GM12878 (cell line): ENCODE measurements at regions not wholly inside any gene's neighbourhood (a gene's known extent, or its start where the extent isn't known, plus 50 kb on each side); places are given as distances from the start of the nearest gene placed in this dataset.

Experiments
- FOXK2 ChIP-seq: fragments of 450-650 bp; IDR thresholded peaks from 2 replicates; pipeline ENCODE4 v1.6.1; 2017; ENCODE audit warnings: mild to moderate bottlenecking, moderate library complexity
- KDM1A ChIP-seq: fragments of 200-600 bp; sonication (generic); IDR thresholded peaks from 2 replicates; pipeline ENCODE4 v1.6.1; 2016; ENCODE audit warnings: borderline replicate concordance
- KLF5 ChIP-seq: fragments of 450-650 bp; IDR thresholded peaks from 2 replicates; pipeline ENCODE4 v1.6.1; 2014; ENCODE audit warnings: mild to moderate bottlenecking; ENCODE audit not compliant: partially characterized antibody
- MAX ChIP-seq: IDR thresholded peaks from 2 replicates; pipeline ENCODE4 v1.6.1; 2012; ENCODE audit warnings: low read depth, low read length, improper control_type of control experiment
- NFYA ChIP-seq: IDR thresholded peaks from 2 replicates; pipeline ENCODE4 v1.6.1; 2011; ENCODE audit warnings: low read depth, mild to moderate bottlenecking, low read length, improper control_type of control experiment, borderline replicate concordance
- POLR2A ChIP-seq: IDR thresholded peaks from 2 replicates; pipeline ENCODE4 v1.6.1; 2011; ENCODE audit warnings: low read depth, mild to moderate bottlenecking, low read length
- POLR2AphosphoS5 ChIP-seq: IDR thresholded peaks from 2 replicates; pipeline ENCODE4 v1.6.1; 2011; ENCODE audit warnings: mild to moderate bottlenecking, low read length, inconsistent platforms
- SUPT20H ChIP-seq: IDR thresholded peaks from 2 replicates; pipeline ENCODE4 v1.6.1; 2011; ENCODE audit warnings: low read depth, mild to moderate bottlenecking, low read length, moderate library complexity, borderline replicate concordance; ENCODE audit not compliant: control insufficient read depth
- SUZ12 ChIP-seq: fragments of 200-600 bp; sonication (generic); IDR thresholded peaks from one replicate; pipeline ENCODE4 v1.6.1; 2018; ENCODE audit warnings: antibody characterized with exemption, mild to moderate bottlenecking; ENCODE audit not compliant: unreplicated experiment
- ZBTB11 ChIP-seq: fragments of 450-650 bp; formaldehyde crosslinking; IDR thresholded peaks from 2 replicates; pipeline ENCODE4 v1.5.0; 2022; ENCODE audit warnings: mild to moderate bottlenecking, missing genetic modification characterization
- TF ChIP-seq, protein P1 (sequence below), 3 experiments: IDR thresholded peaks in 2 of 3; conservative IDR thresholded peaks in 1 of 3; 2 replicates each; pipeline ENCODE4 v1.5.1; 2011; ENCODE audit warnings: low read depth in 3 of 3, low read length in 3 of 3, mild to moderate bottlenecking in 3 of 3, control low read depth in 2 of 3, moderate library complexity in 2 of 3, inconsistent platforms in 1 of 3, mixed read lengths in 1 of 3; ENCODE audit not compliant: control insufficient read depth in 2 of 3, insufficient read depth in 1 of 3; ENCODE audit errors: extremely low read depth in 1 of 3

- TF ChIP-seq SUPT20H (no peak), MAX (no peak), POLR2A (no peak), SUZ12 (no peak), POLR2AphosphoS5 (no peak), KDM1A (no peak), KLF5 (no peak), NFYA (no peak), ZBTB11 (CRISPR knock-in tag) (no peak), FOXK2 (no peak)
- TF ChIP-seq, protein P1, sequence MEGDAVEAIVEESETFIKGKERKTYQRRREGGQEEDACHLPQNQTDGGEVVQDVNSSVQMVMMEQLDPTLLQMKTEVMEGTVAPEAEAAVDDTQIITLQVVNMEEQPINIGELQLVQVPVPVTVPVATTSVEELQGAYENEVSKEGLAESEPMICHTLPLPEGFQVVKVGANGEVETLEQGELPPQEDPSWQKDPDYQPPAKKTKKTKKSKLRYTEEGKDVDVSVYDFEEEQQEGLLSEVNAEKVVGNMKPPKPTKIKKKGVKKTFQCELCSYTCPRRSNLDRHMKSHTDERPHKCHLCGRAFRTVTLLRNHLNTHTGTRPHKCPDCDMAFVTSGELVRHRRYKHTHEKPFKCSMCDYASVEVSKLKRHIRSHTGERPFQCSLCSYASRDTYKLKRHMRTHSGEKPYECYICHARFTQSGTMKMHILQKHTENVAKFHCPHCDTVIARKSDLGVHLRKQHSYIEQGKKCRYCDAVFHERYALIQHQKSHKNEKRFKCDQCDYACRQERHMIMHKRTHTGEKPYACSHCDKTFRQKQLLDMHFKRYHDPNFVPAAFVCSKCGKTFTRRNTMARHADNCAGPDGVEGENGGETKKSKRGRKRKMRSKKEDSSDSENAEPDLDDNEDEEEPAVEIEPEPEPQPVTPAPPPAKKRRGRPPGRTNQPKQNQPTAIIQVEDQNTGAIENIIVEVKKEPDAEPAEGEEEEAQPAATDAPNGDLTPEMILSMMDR (IDR thresholded peaks at IDR 0.05 in 2 of 3, conservative IDR thresholded peaks at IDR 0.05 in 1 of 3; ENCODE audit: control insufficient read depth in 2 of 3, extremely low read depth in 1 of 3, insufficient read depth in 1 of 3, low read depth in 3 of 3, low read length in 3 of 3): no peak
Observed at GRCh38 chr6:159427335-159427734, 258.1 kb downstream of the FNDC1 start.
